ENCODE measurements at regions not wholly inside any gene's neighbourhood (a gene's known extent, or its start where the extent isn't known, plus 50 kb on each side); places are given as distances from the start of the nearest gene placed in this dataset.
A peak's percentile ranks its signal among the peaks of the same experiment; 100 is the strongest.

- ChIA-PET CTCF (no interaction called here), POLR2A (no interaction called here)
- no peak for DNase-seq (ENCODE audit: extremely low spot score)
- no peak for TF ChIP-seq CTCF (IDR thresholded peaks at IDR 0.05; ENCODE audit: control extremely low read depth, extremely low read depth, low read depth, missing control alignments)
Measured at GRCh38 chr20:57043091-57043490, 223.3 kb downstream of the BMP7 start.

GRCh38 chr20:57043669-57044268 lies 222.7 kb downstream of the BMP7 start:
- ChIA-PET POLR2A (no interaction called here), CTCF (no interaction called here)
- DNase-seq (ENCODE audit: extremely low spot score) = no peak
- TF ChIP-seq CTCF (IDR thresholded peaks at IDR 0.05; ENCODE audit: control extremely low read depth, extremely low read depth, low read depth, missing control alignments) = no peak

GRCh38 chr20:57047281-57048026 lies 219.0 kb downstream of the BMP7 start:
- ChIA-PET POLR2A (no interaction called here), CTCF (no interaction called here)
- no peak for DNase-seq (ENCODE audit: extremely low spot score)
- TF ChIP-seq CTCF (IDR thresholded peaks at IDR 0.05; ENCODE audit: control extremely low read depth, extremely low read depth, low read depth, missing control alignments) = no peak

GRCh38 chr20:57048027-57048869 lies 218.2 kb downstream of the BMP7 start:
- DNase-seq (ENCODE audit: extremely low spot score) = peak; percentile 66
- ChIA-PET CTCF (interaction anchor here (2.1 kb wide), 1 partner anchor 497 kb away, joined by 13 read pairs; no protein-coding TSS in a partner anchor), POLR2A (no interaction called here)
- peak; percentile 70 for TF ChIP-seq CTCF (IDR thresholded peaks at IDR 0.05; ENCODE audit: control extremely low read depth, extremely low read depth, low read depth, missing control alignments)

- CTCF ChIA-PET = interaction anchor here (2.1 kb wide), 1 partner anchor 498 kb away, joined by 13 read pairs; no protein-coding TSS in a partner anchor
- no peak for TF ChIP-seq CTCF (IDR thresholded peaks at IDR 0.05; ENCODE audit: control extremely low read depth, extremely low read depth, low read depth, missing control alignments)
- DNase-seq (ENCODE audit: extremely low spot score) = no peak
- POLR2A ChIA-PET = no interaction called here
Measured at GRCh38 chr20:57049296-57049695, 217.1 kb downstream of the BMP7 start.

- no peak for TF ChIP-seq CTCF (IDR thresholded peaks at IDR 0.05; ENCODE audit: control extremely low read depth, extremely low read depth, low read depth, missing control alignments)
- no peak for DNase-seq (ENCODE audit: extremely low spot score)
- ChIA-PET CTCF (interaction anchor here (1.1 to 2.8 kb wide), 2 partner anchors 10 to 501 kb away, joined by 3 to 14 read pairs; no protein-coding TSS in a partner anchor), POLR2A (no interaction called here)
Measured at GRCh38 chr20:57051096-57051495, 215.3 kb downstream of the BMP7 start.
